ENCODE measurements at regions not wholly inside any gene's neighbourhood (a gene's known extent, or its start where the extent isn't known, plus 50 kb on each side); places are given as distances from the start of the nearest gene placed in this dataset.

DNA sequence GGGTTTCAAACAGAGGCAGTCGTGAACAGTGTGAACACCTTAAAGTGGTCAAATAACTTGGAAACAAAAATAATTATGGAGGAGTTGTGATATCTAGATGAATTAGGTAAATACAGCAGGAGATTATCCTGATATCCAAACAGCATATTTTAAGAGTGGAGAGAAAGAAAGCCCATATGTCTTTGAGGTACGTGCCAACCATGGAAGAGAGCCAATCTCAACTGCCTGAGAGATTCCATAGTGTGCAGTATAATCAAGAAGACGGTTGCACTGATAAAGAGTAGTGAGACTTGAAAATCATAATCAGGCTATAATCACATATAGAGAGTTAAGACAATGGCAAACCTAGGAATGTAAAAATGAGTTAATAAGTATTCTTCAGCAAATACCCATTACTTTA, 472.8 kb upstream of the SLITRK5 start:
- TF ChIP-seq, protein P1, sequence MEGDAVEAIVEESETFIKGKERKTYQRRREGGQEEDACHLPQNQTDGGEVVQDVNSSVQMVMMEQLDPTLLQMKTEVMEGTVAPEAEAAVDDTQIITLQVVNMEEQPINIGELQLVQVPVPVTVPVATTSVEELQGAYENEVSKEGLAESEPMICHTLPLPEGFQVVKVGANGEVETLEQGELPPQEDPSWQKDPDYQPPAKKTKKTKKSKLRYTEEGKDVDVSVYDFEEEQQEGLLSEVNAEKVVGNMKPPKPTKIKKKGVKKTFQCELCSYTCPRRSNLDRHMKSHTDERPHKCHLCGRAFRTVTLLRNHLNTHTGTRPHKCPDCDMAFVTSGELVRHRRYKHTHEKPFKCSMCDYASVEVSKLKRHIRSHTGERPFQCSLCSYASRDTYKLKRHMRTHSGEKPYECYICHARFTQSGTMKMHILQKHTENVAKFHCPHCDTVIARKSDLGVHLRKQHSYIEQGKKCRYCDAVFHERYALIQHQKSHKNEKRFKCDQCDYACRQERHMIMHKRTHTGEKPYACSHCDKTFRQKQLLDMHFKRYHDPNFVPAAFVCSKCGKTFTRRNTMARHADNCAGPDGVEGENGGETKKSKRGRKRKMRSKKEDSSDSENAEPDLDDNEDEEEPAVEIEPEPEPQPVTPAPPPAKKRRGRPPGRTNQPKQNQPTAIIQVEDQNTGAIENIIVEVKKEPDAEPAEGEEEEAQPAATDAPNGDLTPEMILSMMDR (IDR thresholded peaks at IDR 0.05; ENCODE audit: extremely low read depth in 1 of 2, insufficient read depth in 1 of 2, low read depth in 1 of 2, low read length in 2 of 2), result no peak
- no peak for TF ChIP-seq MYC (IDR thresholded peaks at IDR 0.05; ENCODE audit: low read depth, low read length)
- no peak for TF ChIP-seq EZH2 (IDR thresholded peaks at IDR 0.05; ENCODE audit: borderline replicate concordance, low read depth, low read length, severe bottlenecking)
